Activated gamma-delta T cell treated with Interleukin-2 at 50 U/mL for 16 hours (primary cell): ENCODE measurements at regions not wholly inside any gene's neighbourhood (a gene's known extent, or its start where the extent isn't known, plus 50 kb on each side); places are given as distances from the start of the nearest gene placed in this dataset.

Source experiments
- DNase-seq: peaks from one replicate; pipeline ENCODE4 v3.0.0-alpha.2; 2020

GRCh38 chr12:68102731-68103130 is 56.8 kb downstream of the IFNG start:
- DNase-seq, result no peak

GRCh38 chr12:68102163-68102562 is 57.4 kb downstream of the IFNG start:
- no peak for DNase-seq

DNA sequence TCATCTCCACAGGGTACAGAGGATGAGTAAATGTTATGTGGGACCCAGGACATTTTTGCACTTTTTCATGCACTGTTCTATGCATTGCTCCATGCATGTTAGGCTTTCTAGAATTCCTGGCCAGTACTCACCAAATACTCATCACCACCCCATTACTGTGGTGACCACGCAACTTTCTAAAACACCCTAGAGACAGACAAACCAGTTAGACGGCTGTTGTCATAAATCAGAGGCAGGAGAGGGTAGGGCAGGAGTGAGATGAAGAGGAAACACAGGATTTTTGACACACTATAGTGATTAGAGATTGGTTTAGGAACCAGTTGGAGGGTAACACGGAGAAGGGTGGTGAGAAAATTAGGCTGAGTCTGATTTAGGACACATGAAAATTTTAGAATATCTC is 59.3 kb downstream of the IFNG start:
- DNase-seq, result no peak

GRCh38 chr12:68098939-68099338 is 60.6 kb downstream of the IFNG start:
- DNase-seq, result no peak

- no peak for DNase-seq
Measured at GRCh38 chr12:68097386-68097785, 62.2 kb downstream of the IFNG start.

DNA sequence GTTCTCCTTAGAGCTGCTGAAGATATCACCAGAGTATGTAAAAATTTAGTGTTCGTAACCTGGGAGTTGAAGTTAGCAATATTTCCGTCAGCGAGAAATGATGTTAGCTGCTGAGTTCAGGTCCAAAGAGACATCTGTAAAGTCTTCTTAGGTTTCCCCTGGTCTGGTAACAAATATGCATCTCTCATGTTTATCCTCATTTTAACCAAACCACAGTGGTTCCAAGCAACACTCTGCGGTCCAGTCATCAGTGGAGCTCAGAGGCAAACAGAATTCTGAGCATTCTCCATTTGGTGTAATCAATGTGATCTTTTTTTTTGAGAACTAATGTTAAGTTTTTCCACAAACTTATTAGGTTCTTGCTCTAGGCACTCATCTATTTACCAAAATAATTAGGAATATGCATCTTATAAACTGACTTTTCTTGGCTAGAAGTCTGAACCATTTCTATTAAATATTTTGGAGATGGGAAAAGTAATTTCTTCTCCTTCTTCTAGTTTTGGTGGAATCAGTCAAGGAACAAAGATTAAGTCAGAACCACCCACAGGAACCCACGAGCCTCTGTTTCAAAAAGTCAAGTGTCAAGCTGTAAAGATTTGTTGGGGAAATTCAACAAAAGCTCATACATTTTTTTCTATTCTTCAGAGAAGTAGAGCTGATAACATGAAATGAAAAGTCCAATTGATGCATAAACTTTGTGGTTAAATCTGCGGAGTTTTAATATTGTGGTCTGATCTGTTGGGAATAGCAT is 64.7 kb downstream of the IFNG start:
- DNase-seq, result no peak

DNA sequence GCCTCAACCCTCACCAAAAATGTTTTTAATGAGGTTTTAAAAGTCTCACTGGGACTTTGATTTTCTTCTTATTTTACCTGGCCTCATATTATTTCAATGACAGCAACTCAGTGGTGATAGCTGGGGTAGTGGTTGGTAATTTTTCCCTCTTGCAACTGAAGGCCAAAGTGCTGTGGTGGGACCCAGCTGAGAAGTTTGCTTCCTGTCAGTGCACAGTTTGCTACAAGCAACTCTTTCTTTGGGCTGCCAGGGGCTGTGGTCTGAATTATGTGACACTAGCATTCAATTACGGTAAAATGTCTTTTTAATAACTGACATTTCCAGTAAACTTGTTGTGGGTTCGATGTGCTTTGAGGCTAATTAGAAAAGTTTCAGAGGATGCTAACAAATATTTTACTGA is 65.3 kb downstream of the IFNG start:
- DNase-seq, result no peak

GRCh38 chr12:68092976-68093375 is 66.6 kb downstream of the IFNG start:
- no peak for DNase-seq

- no peak for DNase-seq
Measured at GRCh38 chr12:68089101-68089500, 70.4 kb downstream of the IFNG start.

DNA sequence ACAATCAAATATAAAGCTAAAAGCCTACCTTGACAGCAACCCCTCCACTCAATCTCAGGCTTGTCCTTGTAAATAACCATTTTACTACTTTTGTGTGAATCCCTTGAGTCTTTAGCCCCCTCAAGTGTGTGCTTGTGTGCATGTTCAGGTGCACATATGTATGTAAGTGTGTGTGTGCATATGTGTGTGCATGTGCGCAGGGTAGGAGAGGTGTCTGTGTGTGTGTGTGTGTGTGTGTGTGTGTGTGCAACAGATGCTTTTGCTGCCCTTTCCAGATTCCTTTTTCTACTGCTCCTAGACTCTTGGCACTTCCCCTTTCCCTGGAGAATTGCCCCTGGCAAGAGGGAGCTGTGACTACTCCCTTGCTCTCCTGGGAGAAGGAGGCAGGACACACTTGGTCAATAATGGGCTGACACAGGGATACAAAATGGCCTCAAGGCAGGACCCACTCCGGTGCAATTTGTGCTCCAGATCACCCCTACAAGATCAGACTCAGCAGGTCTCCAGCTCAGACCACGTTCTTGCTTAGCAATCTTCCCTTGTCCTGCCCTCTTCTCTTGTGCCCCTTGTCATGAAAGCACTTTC is 73.4 kb downstream of the IFNG start:
- no peak for DNase-seq

DNA sequence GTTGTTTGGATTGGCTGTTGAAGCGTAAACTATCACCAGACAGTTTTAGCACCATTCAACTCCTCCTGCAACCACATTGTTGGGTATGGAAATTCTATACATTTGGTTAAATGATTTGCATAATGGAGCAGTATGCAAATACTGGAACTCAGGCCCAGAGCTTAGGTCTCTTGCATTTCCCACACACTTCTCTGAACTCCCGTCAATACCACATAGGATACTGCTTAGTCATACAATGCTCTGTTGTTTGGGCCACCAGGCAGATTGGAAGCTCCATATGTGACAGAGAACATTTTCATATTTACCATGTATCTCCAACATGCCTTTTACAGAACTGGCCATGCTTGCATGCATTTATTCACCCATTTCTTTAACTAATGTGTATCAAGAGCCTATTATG is 78.0 kb downstream of the IFNG start:
- no peak for DNase-seq

DNA sequence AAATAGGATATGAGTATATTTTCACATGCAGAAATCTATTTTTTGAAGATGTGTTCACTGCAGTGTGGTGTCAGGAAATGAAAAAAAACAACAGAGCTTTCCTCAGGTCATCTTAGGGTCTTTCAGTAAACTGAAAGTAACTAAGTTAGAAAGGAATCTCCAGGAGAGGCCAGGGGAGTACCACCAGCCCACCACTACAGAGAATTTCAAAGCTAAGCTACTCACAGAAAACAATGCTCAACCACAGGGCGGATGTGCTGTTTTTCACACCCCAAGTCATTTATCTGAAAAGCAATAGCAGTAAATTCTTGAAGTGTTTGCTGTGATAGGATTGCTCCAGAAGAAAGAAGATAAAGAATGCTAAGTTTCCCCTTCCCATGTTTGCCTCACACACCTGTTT is 79.0 kb downstream of the IFNG start:
- peak; percentile 38 for DNase-seq

DNA sequence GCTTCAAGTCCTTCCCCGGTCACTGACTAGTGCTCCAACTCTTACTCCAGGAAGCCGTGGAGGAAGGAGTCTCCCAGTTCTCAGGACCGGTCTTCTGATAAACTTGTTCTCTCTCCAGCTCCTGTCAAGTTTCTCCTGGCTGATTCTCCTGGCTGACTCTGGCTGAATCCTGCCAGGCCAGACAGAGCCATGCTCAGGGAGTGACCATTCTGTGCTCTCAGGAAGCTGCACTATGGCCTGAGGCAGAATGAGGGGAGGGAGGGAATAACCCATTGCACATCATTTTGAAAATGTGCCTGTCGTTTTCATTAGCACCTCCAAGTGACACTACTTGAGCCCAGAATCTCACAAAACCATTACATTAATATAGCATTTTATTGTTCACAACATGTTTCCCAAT is 80.8 kb downstream of the IFNG start:
- DNase-seq, result no peak

GRCh38 chr12:68075416-68075815 is 84.1 kb downstream of the IFNG start:
- DNase-seq, result no peak

DNA sequence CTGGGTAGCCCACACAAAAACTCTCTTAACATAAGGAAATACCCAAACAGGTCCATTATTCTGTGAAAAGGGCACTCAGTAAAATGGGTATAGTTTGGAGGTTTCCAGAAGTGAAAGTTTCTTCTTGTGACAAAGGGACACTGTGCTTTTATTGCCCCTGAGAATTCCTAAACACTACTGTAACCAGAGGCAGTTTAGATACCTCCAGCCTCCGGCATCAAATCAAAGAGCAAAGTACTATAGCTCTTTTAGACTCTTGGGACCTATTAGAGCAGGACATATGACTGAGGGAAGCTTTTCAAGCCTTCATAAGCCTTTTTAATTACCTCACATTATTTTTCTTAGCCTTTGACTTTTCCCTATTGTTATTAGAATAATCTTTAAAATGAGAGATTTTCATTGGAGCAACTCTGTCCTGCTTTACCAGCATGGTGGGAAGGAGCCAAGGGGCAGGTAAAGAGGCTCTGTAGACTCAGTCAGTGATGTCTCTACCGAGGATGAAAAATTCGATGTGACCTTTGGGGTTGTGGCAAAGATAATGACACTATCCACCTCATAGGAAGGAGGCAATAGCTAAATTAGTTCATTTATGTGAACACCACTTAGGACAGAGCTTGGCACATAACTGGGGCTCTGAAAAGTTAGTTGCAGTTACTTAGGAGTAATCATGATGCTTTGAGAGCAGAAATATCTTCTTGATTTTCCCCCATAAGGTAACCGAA is 85.1 kb downstream of the IFNG start:
- no peak for DNase-seq

DNA sequence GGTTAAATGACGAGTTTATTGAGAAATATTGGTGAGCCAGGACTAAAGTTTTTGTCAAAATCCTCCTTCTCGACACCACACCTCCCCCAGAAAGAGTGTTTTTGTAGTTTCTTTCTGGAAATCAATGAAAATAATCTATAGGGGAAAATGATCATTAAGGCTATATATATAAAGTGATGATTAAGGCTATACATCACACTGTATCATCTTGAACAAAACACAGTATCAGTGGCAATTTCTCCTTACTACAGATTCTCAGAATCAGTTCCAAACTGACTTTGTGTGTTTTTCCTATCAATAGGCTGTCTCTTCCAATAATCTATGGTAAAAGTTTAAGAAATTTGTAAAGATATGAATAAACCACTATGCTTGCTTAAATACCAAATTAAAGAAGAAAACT is 81.7 kb downstream of the IFNG-AS1 start:
- DNase-seq, result no peak
